Neural progenitor cell (in vitro differentiated cells): ENCODE measurements at regions not wholly inside any gene's neighbourhood (a gene's known extent, or its start where the extent isn't known, plus 50 kb on each side); places are given as distances from the start of the nearest gene placed in this dataset.

ENCODE experiments used
- EZH2 ChIP-seq: fragments of 200-600 bp; sonication (generic); IDR thresholded peaks from 2 replicates; pipeline ENCODE4 v1.6.1; 2017; ENCODE audit warnings: antibody characterized with exemption, mild to moderate bottlenecking, moderate library complexity
- EZH2phosphoT487 ChIP-seq: fragments of 200-600 bp; sonication (generic); IDR thresholded peaks from 2 replicates; pipeline ENCODE4 v1.6.1; 2017; ENCODE audit warnings: antibody characterized with exemption
- TF ChIP-seq, protein P1 (sequence below): fragments of 200-600 bp; sonication (generic); IDR thresholded peaks from 2 replicates; pipeline ENCODE4 v1.5.1; 2017; ENCODE audit warnings: antibody characterized with exemption, mild to moderate bottlenecking

- TF ChIP-seq EZH2 (no peak), EZH2phosphoT487 (no peak)
- TF ChIP-seq, protein P1, sequence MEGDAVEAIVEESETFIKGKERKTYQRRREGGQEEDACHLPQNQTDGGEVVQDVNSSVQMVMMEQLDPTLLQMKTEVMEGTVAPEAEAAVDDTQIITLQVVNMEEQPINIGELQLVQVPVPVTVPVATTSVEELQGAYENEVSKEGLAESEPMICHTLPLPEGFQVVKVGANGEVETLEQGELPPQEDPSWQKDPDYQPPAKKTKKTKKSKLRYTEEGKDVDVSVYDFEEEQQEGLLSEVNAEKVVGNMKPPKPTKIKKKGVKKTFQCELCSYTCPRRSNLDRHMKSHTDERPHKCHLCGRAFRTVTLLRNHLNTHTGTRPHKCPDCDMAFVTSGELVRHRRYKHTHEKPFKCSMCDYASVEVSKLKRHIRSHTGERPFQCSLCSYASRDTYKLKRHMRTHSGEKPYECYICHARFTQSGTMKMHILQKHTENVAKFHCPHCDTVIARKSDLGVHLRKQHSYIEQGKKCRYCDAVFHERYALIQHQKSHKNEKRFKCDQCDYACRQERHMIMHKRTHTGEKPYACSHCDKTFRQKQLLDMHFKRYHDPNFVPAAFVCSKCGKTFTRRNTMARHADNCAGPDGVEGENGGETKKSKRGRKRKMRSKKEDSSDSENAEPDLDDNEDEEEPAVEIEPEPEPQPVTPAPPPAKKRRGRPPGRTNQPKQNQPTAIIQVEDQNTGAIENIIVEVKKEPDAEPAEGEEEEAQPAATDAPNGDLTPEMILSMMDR = no peak
These were observed 231.7 kb downstream of the SYK start for GRCh38 chr9:91033270-91033669.
